ENCODE measurements at regions not wholly inside any gene's neighbourhood (a gene's known extent, or its start where the extent isn't known, plus 50 kb on each side); places are given as distances from the start of the nearest gene placed in this dataset.

- no peak for DNase-seq
Measured at GRCh38 chr2:180449171-180449915, 442.2 kb upstream of the CWC22 start.

- DNase-seq, result no peak
Measured at GRCh38 chr2:180446492-180446891, 439.4 kb upstream of the CWC22 start.

GRCh38 chr2:180443888-180444287, 436.8 kb upstream of the CWC22 start:
- DNase-seq, result no peak

GRCh38 chr2:180442860-180443644, 436.0 kb upstream of the CWC22 start:
- no peak for DNase-seq

GRCh38 chr2:180419212-180419611, 412.1 kb upstream of the CWC22 start:
- DNase-seq, result no peak

GRCh38 chr2:180416627-180417026, 409.5 kb upstream of the CWC22 start:
- no peak for DNase-seq

- no peak for DNase-seq
Measured at GRCh38 chr2:180413336-180413735, 406.2 kb upstream of the CWC22 start.

GRCh38 chr2:180412219-180412618, 405.1 kb upstream of the CWC22 start:
- peak; percentile 29 for DNase-seq

- DNase-seq, result no peak
Measured at GRCh38 chr2:180411661-180412060, 404.6 kb upstream of the CWC22 start.

GRCh38 chr2:180406687-180407086, 399.6 kb upstream of the CWC22 start:
- no peak for DNase-seq

- no peak for DNase-seq
Measured at GRCh38 chr2:180405520-180405919, 398.4 kb upstream of the CWC22 start.

GRCh38 chr2:180394305-180394704, 387.2 kb upstream of the CWC22 start:
- DNase-seq, result no peak

GRCh38 chr2:180385601-180386201, 378.6 kb upstream of the CWC22 start:
- DNase-seq, result peak; percentile 74

- peak; percentile 74 for DNase-seq
Measured at GRCh38 chr2:180376066-180376465, 369.0 kb upstream of the CWC22 start.

GRCh38 chr2:180374502-180375281, 367.6 kb upstream of the CWC22 start:
- DNase-seq, result no peak

GRCh38 chr2:180370511-180371205, 363.6 kb upstream of the CWC22 start:
- DNase-seq, result peak; percentile 66

GRCh38 chr2:180368881-180369280, 361.8 kb upstream of the CWC22 start:
- no peak for DNase-seq

- DNase-seq, result peak; percentile 74
Measured at GRCh38 chr2:180367815-180368214, 360.7 kb upstream of the CWC22 start.

GRCh38 chr2:180366481-180366880, 359.4 kb upstream of the CWC22 start:
- no peak for DNase-seq

- no peak for DNase-seq
Measured at GRCh38 chr2:180364719-180365118, 357.6 kb upstream of the CWC22 start.

- no peak for DNase-seq
Measured at GRCh38 chr2:180360283-180360618, 353.2 kb upstream of the CWC22 start.
